K562 (cell line): ENCODE measurements at regions not wholly inside any gene's neighbourhood (a gene's known extent, or its start where the extent isn't known, plus 50 kb on each side); places are given as distances from the start of the nearest gene placed in this dataset.

Experiments used
- ATAC-seq: fragments of 200-7000 bp; cut with Tn5 transposase; 3 replicates; pipeline ENCODE4 v1.9.1; 2020; ENCODE audit warnings: moderate library complexity
- BruUV-seq: library from RNA; stranded (reverse); fragments of 400-500 nt; replicated peaks from 2 replicates; lab custom pipeline; 2021; lab: Mats Ljungman, UMichigan
- CTCF ChIA-PET: fragments of 300-600 bp; formaldehyde crosslinking; extraction: SDS; loops from one replicate; lab custom pipeline; 2021; ENCODE audit warnings: low intra/inter-chr PET ratio; lab: Yijun Ruan, JAX
- POLR2A ChIA-PET: fragments of 300-600, 350-650 bp; sonication (Branson Sonifier 250); formaldehyde crosslinking; extraction: SDS; loops from one replicate; lab custom pipeline; 2021; ENCODE audit warnings: antibody characterized with exemption, inconsistent platforms; lab: Yijun Ruan, JAX
- DNase-seq, 4 experiments: peaks; one replicate each; pipeline versions ENCODE4 v3.0.0 to v3.0.0-alpha.2; 2011 to 2018; ENCODE audit warnings: low spot score in 3 of 4, mixed read lengths in 3 of 4; ENCODE audit errors: extremely low read depth in 1 of 4
- FAIRE-seq: peaks from 2 replicates; lab custom pipeline; 2011; peaks lifted over from hg19 to GRCh38; lab: Jason Lieb, UNC
- H2AFZ ChIP-seq: 2 replicates; pipeline ENCODE4 v1.6.0; 2011; ENCODE audit warnings: low read depth, low read length, control low read depth, inconsistent platforms
- H3K27ac ChIP-seq: fragments of 200-600 bp; 3 replicates; pipeline ENCODE4 v1.8.0; 2011; ENCODE audit warnings: low read depth, mild to moderate bottlenecking, control low read depth, inconsistent platforms, low read length, moderate library complexity, mixed read lengths; ENCODE audit errors: extremely low read depth
- H3K27me3 ChIP-seq, 2 experiments: fragments of 300-600 bp in 1 of 2; 2 replicates in 1 of 2; 3 replicates in 1 of 2; pipeline versions ENCODE4 v1.6.0 to v1.8.0; 2011; ENCODE audit warnings: inconsistent platforms in 2 of 2, low read length in 2 of 2, mild to moderate bottlenecking in 1 of 2, mixed read lengths in 1 of 2, moderate library complexity in 1 of 2; ENCODE audit not compliant: control insufficient read depth in 2 of 2, insufficient read depth in 2 of 2
- H3K36me3 ChIP-seq: fragments of 300-600 bp; 3 replicates; pipeline ENCODE4 v1.8.0; 2011; ENCODE audit warnings: mild to moderate bottlenecking, low read length, inconsistent platforms; ENCODE audit not compliant: control insufficient read depth, insufficient read depth
- H3K4me1 ChIP-seq, 2 experiments: fragments of 200-600 bp in 1 of 2; replicated peaks in 1 of 2; 2 replicates in 1 of 2; 3 replicates in 1 of 2; pipeline versions ENCODE4 v1.5.1 to v1.8.0; 2011; ENCODE audit warnings: inconsistent platforms in 2 of 2, low read length in 2 of 2, mild to moderate bottlenecking in 1 of 2, mixed read lengths in 1 of 2, moderate library complexity in 1 of 2; ENCODE audit not compliant: control insufficient read depth in 2 of 2, insufficient read depth in 2 of 2
- H3K4me2 ChIP-seq: 2 replicates; pipeline ENCODE4 v1.6.1; 2011; ENCODE audit warnings: low read length, control low read depth, inconsistent platforms, mixed read lengths; ENCODE audit not compliant: insufficient read depth
- H3K4me3 ChIP-seq: fragments of 200-600 bp; sonication (generic), shearing (Covaris generic); 2 replicates; pipeline ENCODE4 v1.5.1; 2016; ENCODE audit warnings: control low read depth, inconsistent platforms
- H3K79me2 ChIP-seq: fragments of 200-600 bp; 3 replicates; pipeline ENCODE4 v1.8.0; 2011; ENCODE audit warnings: low read length, inconsistent platforms; ENCODE audit not compliant: control insufficient read depth, insufficient read depth
- H3K9ac ChIP-seq, 2 experiments: 2 replicates each; pipeline versions ENCODE4 v1.6.0 to v1.6.1; 2011; ENCODE audit warnings: low read depth in 2 of 2, low read length in 2 of 2, control low read depth in 1 of 2, inconsistent platforms in 1 of 2, mild to moderate bottlenecking in 1 of 2, mixed read lengths in 1 of 2; ENCODE audit not compliant: insufficient read depth in 1 of 2
- H3K9me1 ChIP-seq: one replicate; pipeline ENCODE4 v1.6.0; 2011; ENCODE audit warnings: inconsistent platforms, mild to moderate bottlenecking, low read length, moderate library complexity; ENCODE audit not compliant: control insufficient read depth, insufficient read depth
- H3K9me3 ChIP-seq: replicated peaks from 2 replicates; pipeline ENCODE4 v1.5.1; 2011; ENCODE audit warnings: low read depth, low read length, inconsistent platforms; ENCODE audit not compliant: control insufficient read depth, insufficient read depth
- H4K20me1 ChIP-seq: replicated peaks from 2 replicates; pipeline ENCODE4 v1.6.1; 2011; ENCODE audit warnings: low read length, inconsistent platforms, mixed read lengths; ENCODE audit not compliant: control insufficient read depth, insufficient read depth
- EHMT2 ChIP-seq: fragments of 450-650 bp; IDR thresholded peaks from 2 replicates; pipeline ENCODE4 v1.6.1; 2018; ENCODE audit warnings: antibody characterized with exemption
- GTF2A2 ChIP-seq: IDR thresholded peaks from 2 replicates; pipeline ENCODE4 v1.6.1; 2016; ENCODE audit warnings: mild to moderate bottlenecking, missing genetic modification characterization, missing compliant biosample characterization
- HSF4 ChIP-seq: fragments of 250-450 bp; sonication (Bioruptor Pico); IDR thresholded peaks from 2 replicates; pipeline ENCODE4 v2.1.2; 2022; ENCODE audit warnings: mild to moderate bottlenecking, moderate library complexity, borderline replicate concordance
- IFI16 ChIP-seq: fragments of 250-450 bp; sonication (Bioruptor Pico); IDR thresholded peaks from 2 replicates; pipeline ENCODE4 v2.1.2; 2022; ENCODE audit warnings: mild to moderate bottlenecking, inconsistent platforms
- PRMT5 ChIP-seq: sonication (generic); formaldehyde crosslinking; IDR thresholded peaks from 2 replicates; pipeline ENCODE4 v1.5.0; 2020; ENCODE audit warnings: missing genetic modification reagents
- SIN3B ChIP-seq: fragments of 450-650 bp; IDR thresholded peaks from 2 replicates; pipeline ENCODE4 v1.6.1; 2017; ENCODE audit warnings: low read depth, mild to moderate bottlenecking, moderate library complexity
- SMAD1 ChIP-seq: fragments of 150-350 bp; IDR thresholded peaks from 2 replicates; pipeline ENCODE4 v1.6.1; 2014; ENCODE audit warnings: low read length, low read depth; ENCODE audit not compliant: partially characterized antibody
- SMC3 ChIP-seq: conservative IDR thresholded peaks from 2 replicates; pipeline ENCODE4 v1.6.1; 2011; ENCODE audit warnings: low read depth, low read length, improper control_type of control experiment; ENCODE audit not compliant: insufficient read depth
- ZNF197 ChIP-seq: fragments of 200-800 bp; sonication (Bioruptor generic); IDR thresholded peaks from 2 replicates; pipeline ENCODE4 v1.6.1; 2016; ENCODE audit warnings: low read depth, missing genetic modification characterization, missing compliant biosample characterization
- ZNF212 ChIP-seq: fragments of 450-650 bp; formaldehyde crosslinking; IDR thresholded peaks from 2 replicates; pipeline ENCODE4 v1.4.0; 2020; ENCODE audit warnings: mild to moderate bottlenecking
- ZNF3 ChIP-seq: fragments of 250-450 bp; sonication (Bioruptor Pico); IDR thresholded peaks from 2 replicates; pipeline ENCODE4 v1.5.0; 2021; ENCODE audit warnings: mild to moderate bottlenecking, moderate library complexity
- ZNF316 ChIP-seq: fragments of 450-650 bp; IDR thresholded peaks from 2 replicates; pipeline ENCODE4 v1.6.1; 2016
- ZNF354B ChIP-seq: fragments of 250-450 bp; sonication (Bioruptor Pico); IDR thresholded peaks from 2 replicates; pipeline ENCODE4 v1.4.0; 2020
- ZNF445 ChIP-seq: fragments of 250-450 bp; sonication (Bioruptor Pico); IDR thresholded peaks from 2 replicates; pipeline ENCODE4 v1.4.0; 2020; ENCODE audit warnings: low read depth, mild to moderate bottlenecking, moderate library complexity
- WGBS: fragments of 100-300 bp; shearing (Covaris generic); methylation state at CpG from one replicate; pipeline ENCODE4 v1.1.6; 2016; ENCODE audit warnings: low coverage, mixed read lengths; ENCODE audit not compliant: insufficient coverage; ENCODE audit errors: missing lambda C conversion rate; 5-methylcytosine and 5-hydroxymethylcytosine counted together
- in situ Hi-C: fragments of 300-500 bp; cut with MboI; formaldehyde crosslinking; loops from 4 replicates; pipeline ENCODE4 v1.15.0; 2018; ENCODE audit warnings: inconsistent platforms, mixed read lengths
- intact Hi-C: fragments of 100-400 bp; cut with micrococcal nuclease; formaldehyde crosslinking; loops from 2 replicates; pipeline ENCODE4 v1.14.2; 2022
- TF ChIP-seq, protein P1 (sequence below): fragments of 450-650 bp; conservative IDR thresholded peaks from 2 replicates; pipeline ENCODE4 v1.6.1; 2016; ENCODE audit warnings: missing genetic modification characterization, low read depth, mild to moderate bottlenecking, control low read depth, missing compliant biosample characterization

DNA sequence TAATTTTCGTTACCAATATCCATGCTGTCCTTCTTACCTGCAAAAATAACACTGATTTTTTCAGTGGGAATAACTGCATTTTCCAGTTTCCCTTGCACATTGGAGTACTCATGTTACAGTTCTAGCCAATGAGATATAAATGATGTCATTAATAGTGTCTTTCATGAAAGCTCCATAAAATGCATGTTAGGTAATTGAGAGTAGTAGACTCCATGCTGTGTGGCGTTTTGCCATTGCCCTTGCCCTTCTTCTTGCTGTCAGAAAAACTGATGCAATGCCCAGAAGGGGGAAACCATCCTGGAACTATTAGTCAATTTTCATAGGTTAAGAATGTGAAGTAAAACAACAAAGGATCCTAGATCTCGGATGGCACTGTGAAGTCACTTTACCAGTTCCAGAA lies 1765.3 kb downstream of the EFNA5 start (continued):
- no peak for TF ChIP-seq ZNF197 (CRISPR knock-in tag)
- no peak for TF ChIP-seq EHMT2
- TF ChIP-seq ZNF316, result no peak
- no peak for TF ChIP-seq SMAD1
- no peak for TF ChIP-seq HSF4 (CRISPR knock-in tag)
- no peak for TF ChIP-seq IFI16
- no peak for TF ChIP-seq SMC3
- no peak for TF ChIP-seq SIN3B
- TF ChIP-seq, all 486 proteins: peak for 0

DNA sequence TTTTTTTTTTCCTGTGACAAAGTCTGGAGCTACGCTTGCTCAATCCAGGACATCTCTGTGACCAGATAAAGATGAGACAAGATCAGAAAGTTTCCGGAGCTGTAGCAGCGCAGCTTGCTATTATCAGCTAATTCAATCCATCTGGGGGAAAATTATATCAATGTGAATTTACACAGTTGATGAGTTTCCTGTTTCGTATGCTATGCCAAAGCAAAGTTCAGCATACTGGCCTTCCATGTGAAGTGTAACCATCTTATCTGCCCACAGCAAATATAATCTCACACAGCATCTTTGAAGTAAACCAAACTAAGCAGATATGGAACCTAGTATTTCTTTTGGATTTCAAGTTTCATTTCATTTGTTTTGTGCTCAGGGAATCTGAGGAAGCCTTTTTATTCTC lies 1767.7 kb downstream of the EFNA5 start:
- WGBS, result 1% methylated on average over 4 of the region's 4 CpGs
- Histone ChIP-seq H3K9ac (no peak overlapping the region; a peak in 1 of 4 replicates), H3K9me3 (no peaks in the 10 kb centered on the region), H3K27ac (no peak overlapping the region), H4K20me1 (no peaks in the 10 kb centered on the region), H3K36me3 (no peaks in the 10 kb centered on the region), H3K4me1 (no peaks in the 10 kb centered on the region), H3K4me2 (no peak overlapping the region), H3K79me2 (no peaks in the 10 kb centered on the region), H3K4me3 (no peak overlapping the region), H3K27me3 (no peaks in the 10 kb centered on the region), H2AFZ (no peak overlapping the region), H3K9me1 (no peaks in the 10 kb centered on the region)
- ChIA-PET CTCF (interaction anchor here (0.6 kb wide), 1 partner anchor 20 kb away, joined by 3 read pairs; no protein-coding TSS in a partner anchor), POLR2A (no interaction called here)
- in situ Hi-C loops, result no loop called here
- DNase-seq (no peak), FAIRE-seq (no peak), ATAC-seq (no peak)
- no peak for TF ChIP-seq ZNF212 (CRISPR knock-in tag)
- TF ChIP-seq GTF2A2, result no peak
- no peak for TF ChIP-seq ZNF445
- no peak for TF ChIP-seq ZNF354B (CRISPR knock-in tag)
- TF ChIP-seq PRMT5 (CRISPR knock-in tag), result no peak
- TF ChIP-seq, protein P1, sequence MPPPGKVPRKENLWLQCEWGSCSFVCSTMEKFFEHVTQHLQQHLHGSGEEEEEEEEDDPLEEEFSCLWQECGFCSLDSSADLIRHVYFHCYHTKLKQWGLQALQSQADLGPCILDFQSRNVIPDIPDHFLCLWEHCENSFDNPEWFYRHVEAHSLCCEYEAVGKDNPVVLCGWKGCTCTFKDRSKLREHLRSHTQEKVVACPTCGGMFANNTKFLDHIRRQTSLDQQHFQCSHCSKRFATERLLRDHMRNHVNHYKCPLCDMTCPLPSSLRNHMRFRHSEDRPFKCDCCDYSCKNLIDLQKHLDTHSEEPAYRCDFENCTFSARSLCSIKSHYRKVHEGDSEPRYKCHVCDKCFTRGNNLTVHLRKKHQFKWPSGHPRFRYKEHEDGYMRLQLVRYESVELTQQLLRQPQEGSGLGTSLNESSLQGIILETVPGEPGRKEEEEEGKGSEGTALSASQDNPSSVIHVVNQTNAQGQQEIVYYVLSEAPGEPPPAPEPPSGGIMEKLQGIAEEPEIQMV (tag), result no peak
- no peak for TF ChIP-seq ZNF3 (CRISPR knock-in tag)
- TF ChIP-seq EHMT2, result no peak
- intact Hi-C loops, result no loop called here
- BruUV-seq, result no TSS peak
